ENCODE measurements at regions not wholly inside any gene's neighbourhood (a gene's known extent, or its start where the extent isn't known, plus 50 kb on each side); places are given as distances from the start of the nearest gene placed in this dataset.
A peak's percentile ranks its signal among the peaks of the same experiment; 100 is the strongest.
"Not testable (repeated sequence)": the region's sequence is repeated elsewhere in the genome, so short reads cannot be mapped to it uniquely, and the experiment has no call there.

- DNase-seq: peak; percentile 94
Observed at GRCh38 chr2:8229546-8229986, 452.3 kb upstream of the ID2 start.

DNA sequence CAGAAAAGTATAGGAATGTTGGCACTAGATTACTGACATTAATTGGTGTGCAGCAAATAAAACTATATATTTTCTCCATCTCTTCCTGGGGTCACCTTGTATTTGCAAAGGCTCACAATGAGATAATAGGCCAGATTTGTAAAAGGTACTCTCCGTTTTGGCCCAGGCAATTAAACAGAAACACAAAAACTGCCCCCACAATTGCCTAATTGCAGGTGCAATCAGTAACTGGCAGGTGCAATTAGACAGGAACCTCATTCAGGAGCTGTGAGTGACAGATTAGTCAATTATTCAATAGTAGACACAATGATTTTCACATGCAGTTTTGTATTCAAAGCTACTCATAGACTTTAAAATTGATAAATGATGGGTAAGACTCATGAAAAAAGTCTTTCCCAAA lies 451.4 kb upstream of the ID2 start:
- no peak for DNase-seq

GRCh38 chr2:8231902-8232301 lies 450.0 kb upstream of the ID2 start:
- DNase-seq: no peak

GRCh38 chr2:8232871-8233270 lies 449.0 kb upstream of the ID2 start:
- no peak for DNase-seq

GRCh38 chr2:8234253-8234652 lies 447.6 kb upstream of the ID2 start:
- DNase-seq: no peak

DNA sequence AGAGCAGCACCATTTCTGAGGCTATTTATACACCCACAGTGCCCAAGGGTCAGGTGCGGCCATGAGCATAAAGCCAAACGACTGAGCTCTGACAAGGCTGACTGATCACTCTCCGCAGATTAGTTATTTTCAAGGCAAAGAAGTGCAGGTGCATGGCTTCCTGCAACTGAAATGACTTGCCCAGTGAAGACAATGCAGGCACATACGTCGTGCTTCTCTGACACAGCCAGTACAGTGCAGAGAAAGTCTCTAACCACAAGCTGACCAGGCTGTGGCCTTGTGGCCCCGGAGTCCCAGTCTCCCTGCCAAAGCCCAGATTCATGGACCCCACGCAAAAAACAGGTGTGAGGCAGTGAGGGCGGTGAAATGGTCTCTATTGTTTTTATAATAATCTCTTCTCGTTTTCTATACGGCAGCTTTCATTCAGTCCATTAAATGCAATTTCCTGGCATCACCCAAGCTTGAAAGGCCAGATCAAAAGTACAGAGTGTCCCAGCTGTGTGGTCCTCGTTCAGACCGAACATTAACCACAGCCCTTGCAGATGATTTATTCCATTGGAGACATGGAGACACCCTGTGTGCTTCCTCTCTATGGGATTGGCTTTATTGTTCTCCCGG lies 447.0 kb upstream of the ID2 start:
- DNase-seq: no peak

- DNase-seq: no peak
Observed at GRCh38 chr2:8235419-8235818, 446.4 kb upstream of the ID2 start.

DNA sequence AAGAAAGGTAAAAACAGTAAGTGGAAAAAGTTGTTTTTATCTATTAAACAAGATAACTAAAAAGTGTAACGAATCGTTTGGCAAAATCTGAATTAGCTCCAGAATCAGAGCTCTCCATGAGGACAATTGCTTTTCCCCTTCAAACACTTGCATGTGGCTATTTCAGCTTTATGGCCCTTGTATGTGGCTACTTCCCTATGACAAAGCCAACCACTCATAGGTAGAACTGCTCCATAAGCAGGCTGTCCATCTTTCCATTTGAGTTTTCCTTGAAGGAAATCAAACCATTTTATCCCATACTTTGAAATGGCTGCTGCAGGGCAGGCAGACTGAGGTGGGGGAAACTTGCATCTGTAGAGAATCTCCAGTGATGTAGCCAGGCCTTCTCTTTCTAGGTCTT lies 445.5 kb upstream of the ID2 start:
- DNase-seq: no peak

DNA sequence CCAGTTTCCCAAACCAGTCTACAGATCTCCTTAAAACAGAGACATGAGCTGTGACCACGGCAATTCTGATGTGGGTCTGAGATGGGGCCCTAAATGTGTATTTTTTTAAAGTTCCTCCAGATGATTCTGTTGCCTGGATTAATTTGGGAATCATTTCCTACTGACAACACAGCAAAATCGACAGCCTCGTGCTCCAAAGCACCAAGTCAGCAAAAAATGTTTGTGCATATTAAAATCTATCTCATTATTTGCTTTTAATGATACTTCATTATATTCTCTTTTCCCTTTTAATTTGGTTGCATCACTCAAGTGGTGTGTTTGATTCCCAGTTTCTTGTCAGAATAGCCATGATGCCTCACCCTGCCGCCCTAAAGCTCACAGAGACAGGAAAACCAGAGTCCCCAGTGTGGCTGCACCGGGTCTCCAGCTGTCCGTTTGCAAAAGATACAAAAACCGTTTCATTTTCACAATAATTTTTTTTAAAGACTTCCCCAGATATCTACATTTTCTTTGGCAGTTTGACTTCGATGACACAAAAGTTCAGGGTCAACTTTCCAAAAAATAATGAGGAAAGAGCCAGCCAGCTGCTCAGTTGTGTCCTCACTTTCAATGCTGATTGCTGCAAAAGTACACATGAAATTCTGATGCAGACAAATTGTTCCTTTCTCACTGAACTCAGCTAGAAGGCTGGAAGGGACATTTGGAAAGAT lies 443.2 kb upstream of the ID2 start:
- no peak for DNase-seq

GRCh38 chr2:8239531-8240088 lies 442.2 kb upstream of the ID2 start:
- DNase-seq: no peak

DNA sequence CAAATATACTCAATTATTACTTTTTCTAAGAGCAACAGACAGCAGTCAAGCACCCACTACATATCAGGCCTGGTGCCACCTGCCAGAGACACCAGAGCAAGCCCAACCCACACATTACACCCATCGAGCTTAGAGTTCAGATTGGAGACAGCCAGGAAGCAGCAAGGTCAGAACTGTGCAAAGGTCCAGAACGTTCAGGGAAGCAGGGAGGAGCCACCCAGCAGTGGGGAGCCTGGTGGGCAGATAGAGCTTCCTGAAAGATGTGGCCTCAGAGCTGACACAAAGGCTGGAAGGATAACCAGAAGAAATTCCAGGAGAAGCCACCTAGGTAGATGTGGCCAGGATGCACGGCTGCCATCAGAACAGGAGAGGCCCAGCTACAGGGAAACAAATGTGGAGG lies 440.5 kb upstream of the ID2 start:
- no peak for DNase-seq

- no peak for DNase-seq
Observed at GRCh38 chr2:8242739-8243138, 439.1 kb upstream of the ID2 start.

GRCh38 chr2:8243748-8244400 lies 438.0 kb upstream of the ID2 start:
- no peak for DNase-seq

- DNase-seq: peak; percentile 64
Observed at GRCh38 chr2:8244639-8245038, 437.2 kb upstream of the ID2 start.

DNA sequence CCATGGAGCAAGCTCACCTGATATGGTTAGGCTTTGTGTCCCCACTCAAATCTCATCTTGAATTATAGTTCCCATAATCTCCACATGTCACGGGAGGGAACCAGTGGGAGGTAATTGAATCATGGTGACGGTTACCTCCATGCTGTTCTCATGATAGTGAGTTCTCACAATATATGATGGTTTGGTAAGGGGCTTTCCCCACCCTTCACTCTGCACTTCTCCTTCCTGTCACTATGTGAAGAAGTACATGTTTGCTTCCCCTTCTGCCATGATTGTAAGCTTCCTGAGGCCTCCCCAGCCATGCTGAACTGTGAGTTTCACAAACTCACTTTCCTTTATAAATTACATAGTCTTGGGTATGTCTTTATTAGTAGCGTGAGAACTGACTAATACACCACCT lies 435.7 kb upstream of the ID2 start:
- DNase-seq: no peak

DNA sequence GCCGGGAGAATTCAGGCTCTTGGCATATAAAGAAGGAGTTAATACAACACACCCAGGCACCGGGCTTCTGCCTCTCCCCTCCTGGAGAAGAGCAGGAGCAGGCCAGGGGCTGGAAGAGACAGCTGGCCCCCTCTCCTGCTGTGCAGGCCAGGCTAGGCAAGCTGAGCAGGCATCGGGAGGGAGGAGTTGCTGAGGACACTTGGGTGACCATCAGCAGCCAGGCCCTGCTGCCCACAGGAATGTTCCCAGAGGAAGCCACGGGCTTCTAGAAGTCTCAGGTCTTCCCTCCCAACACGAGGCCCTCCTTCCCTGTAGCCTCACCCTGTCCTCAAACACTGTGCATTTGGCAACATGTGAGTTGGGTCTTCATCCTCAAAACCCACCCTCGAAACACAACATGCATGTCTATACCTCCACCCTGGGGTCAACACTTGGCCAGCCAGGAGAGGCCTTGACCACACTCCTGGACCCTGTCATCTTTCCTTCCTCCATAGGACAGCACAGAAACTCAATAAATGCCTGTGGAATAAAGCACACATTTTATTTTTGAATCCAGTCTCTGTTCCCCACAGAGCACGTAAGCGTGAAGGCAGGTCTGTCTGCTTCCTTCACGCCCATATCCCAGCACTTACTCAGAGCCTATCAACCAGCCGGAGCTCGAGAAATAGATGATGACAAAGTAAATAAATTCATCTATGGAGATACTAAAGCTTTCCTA lies 433.8 kb upstream of the ID2 start:
- DNase-seq: no peak

DNA sequence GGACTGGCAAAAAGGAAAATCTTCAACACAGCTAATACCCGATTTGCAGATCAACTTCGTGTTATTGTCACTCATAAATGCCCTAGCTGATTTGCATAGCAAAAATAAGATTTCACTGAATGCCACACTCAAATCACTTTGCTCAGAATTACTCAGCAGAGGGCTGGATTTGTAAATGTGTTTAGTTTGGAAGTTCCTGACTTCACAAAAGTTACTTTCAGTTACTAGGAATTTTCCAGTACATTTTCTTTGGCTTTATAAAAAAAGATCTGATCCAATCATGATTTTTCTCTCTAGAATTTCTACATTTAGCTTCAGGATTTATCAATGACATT lies 433.3 kb upstream of the ID2 start:
- DNase-seq: no peak

GRCh38 chr2:8249141-8249540 lies 432.7 kb upstream of the ID2 start:
- DNase-seq: no peak

GRCh38 chr2:8249769-8250168 lies 432.1 kb upstream of the ID2 start:
- no peak for DNase-seq

DNA sequence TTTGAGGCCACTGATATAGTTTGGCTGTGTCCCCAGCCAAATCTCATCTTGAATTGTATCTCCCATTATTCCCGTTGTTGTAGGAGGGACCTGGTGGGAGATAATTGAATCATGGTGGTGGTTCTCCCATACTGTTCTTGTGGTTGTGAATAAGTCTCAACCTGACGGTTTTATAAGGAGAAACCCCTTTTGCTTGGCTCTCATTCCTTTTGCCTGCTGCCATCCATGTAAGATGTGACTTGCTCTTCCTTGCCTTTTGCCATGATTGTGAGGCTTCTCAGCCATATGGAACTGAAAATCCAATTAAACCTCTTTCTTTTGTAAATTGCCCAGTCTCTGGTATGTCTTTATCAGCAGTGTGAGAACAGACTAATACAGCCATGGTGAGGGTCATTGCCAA lies 431.6 kb upstream of the ID2 start:
- not testable (repeated sequence) for DNase-seq

GRCh38 chr2:8251291-8251690 lies 430.6 kb upstream of the ID2 start:
- DNase-seq: peak; percentile 22

DNA sequence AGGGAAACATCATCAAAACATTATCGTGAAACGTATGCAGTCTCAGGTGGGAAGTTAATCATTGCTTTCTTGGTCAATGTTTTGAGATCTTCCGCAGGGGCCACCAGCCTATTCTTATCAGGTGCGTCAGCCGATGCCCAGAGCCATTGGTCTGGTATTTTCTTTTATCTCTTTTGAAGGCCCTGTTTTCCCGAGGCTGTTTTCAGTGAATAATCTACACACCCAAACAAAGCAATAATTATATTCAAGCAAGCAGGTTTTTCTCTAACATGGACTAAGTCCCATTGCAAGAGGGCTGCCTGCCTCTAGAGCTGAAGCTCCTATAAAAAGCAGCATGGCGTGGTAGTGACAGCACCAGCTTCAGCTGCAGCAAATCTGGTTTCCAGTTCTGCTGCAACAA lies 430.0 kb upstream of the ID2 start:
- peak; percentile 30 for DNase-seq

DNA sequence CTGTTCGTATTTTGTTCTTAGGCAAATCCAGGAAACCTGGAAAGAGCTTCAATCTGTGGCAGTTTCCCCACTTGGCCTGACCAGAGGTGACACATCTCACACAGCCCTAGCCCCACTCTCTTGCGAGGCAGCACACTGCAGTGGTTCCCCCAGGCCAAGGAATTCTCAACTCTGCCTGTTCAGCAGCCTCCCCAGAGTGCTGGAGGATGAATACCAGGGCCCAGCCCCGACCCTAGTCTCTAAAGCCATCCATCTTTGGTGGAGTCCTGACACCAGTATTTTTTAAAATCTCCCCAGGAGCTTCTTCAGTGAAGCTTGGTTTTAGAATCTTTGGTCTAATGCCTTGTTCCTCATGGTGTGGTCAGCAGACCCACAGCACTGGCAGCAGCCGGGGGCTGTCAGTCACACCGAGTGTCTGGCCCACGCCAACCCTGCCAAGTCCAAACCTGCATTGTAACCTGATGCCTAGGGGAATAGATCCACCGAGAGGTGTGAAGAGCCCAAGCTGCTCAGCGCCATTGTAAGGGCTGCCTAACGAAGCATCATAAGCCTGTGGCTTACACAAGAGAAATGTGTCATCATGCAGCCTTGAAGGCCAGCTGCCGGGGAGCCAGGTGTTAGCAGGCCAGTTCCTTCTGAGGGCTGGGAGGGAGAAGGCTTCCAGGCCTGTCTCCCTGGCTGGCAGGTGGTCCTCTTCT lies 428.7 kb upstream of the ID2 start:
- no peak for DNase-seq

All from hematopoietic multipotent progenitor cell treated with erythropoietin and hydrocortisone succinate and interleukin-3 and kit ligand, for 6 days (in vitro differentiated cells).